ENCODE measurements at regions not wholly inside any gene's neighbourhood (a gene's known extent, or its start where the extent isn't known, plus 50 kb on each side); places are given as distances from the start of the nearest gene placed in this dataset.

DNA sequence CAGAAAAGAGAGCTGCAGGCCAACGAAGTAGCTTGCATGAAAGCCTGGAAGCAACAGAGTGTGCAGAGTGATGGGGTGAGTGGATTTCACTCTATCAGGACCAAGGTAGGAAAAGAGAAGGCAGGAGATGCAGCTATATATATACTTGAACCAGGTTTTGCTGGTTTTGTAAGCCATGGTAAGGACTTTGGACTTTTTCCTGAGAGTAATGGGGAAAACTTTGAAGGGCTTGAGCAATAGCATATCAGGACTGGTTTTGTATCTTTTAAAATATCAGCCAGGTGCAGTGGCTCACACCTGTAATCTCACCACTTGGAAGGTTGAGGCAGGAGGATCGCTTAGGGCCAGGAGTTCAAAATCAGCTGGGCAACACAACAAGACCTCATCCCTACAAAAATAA, 120.6 kb upstream of the NRP1 start:
- Histone ChIP-seq H3K9me3 (replicated peaks in 1 of 3) (no peaks in the 10 kb centered on the region), H3K27me3 (no peaks in the 10 kb centered on the region), H3K36me3 (replicated peaks in 1 of 2) (no peaks in the 10 kb centered on the region), H3K4me3 (no peak overlapping the region), H3K27ac (no peak overlapping the region), H3K4me1 (replicated peaks in 1 of 2) (no peaks in the 10 kb centered on the region)
- intact Hi-C loops (cut with DNase I) = no loop called here
- 76 to 90% (median 87%) methylated on average over 2 of the region's 2 CpGs for WGBS, 4 donors
- no peak for DNase-seq
- TF ChIP-seq, protein P1, sequence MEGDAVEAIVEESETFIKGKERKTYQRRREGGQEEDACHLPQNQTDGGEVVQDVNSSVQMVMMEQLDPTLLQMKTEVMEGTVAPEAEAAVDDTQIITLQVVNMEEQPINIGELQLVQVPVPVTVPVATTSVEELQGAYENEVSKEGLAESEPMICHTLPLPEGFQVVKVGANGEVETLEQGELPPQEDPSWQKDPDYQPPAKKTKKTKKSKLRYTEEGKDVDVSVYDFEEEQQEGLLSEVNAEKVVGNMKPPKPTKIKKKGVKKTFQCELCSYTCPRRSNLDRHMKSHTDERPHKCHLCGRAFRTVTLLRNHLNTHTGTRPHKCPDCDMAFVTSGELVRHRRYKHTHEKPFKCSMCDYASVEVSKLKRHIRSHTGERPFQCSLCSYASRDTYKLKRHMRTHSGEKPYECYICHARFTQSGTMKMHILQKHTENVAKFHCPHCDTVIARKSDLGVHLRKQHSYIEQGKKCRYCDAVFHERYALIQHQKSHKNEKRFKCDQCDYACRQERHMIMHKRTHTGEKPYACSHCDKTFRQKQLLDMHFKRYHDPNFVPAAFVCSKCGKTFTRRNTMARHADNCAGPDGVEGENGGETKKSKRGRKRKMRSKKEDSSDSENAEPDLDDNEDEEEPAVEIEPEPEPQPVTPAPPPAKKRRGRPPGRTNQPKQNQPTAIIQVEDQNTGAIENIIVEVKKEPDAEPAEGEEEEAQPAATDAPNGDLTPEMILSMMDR (IDR thresholded peaks at IDR 0.05) = no peak
- no peak for TF ChIP-seq POLR2A (IDR thresholded peaks at IDR 0.05)

DNA sequence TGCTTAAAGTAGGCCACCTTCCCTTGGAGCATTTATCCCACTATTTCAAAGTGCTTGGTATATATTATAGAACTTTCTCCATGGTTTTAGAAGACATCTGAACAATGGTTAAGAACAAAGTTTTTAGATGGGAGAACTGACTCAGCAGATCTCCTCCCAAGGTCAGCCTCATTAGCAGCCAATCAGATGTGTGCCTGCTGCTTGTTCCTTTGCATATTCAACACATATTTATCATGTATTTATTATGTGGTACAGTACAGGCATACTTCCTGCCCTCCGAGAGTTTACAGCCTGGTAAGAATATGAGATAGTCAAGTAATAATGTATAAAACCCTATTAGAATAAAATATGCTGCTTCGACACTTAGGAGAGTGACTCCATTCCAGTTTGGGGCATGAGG, 120.1 kb upstream of the NRP1 start:
- H3K27ac ChIP-seq = no peak overlapping the region
- H3K27me3 ChIP-seq = no peaks in the 10 kb centered on the region
- no peaks in the 10 kb centered on the region for H3K4me1 ChIP-seq (replicated peaks in 1 of 2)
- H3K4me3 ChIP-seq = no peak overlapping the region
- WGBS, 4 donors = 94 to 98% (median 95%) methylated on average over 2 of the region's 2 CpGs
- no peak for DNase-seq
- TF ChIP-seq, protein P1 (IDR thresholded peaks at IDR 0.05) = no peak
- no peak for TF ChIP-seq POLR2A (IDR thresholded peaks at IDR 0.05)
- H3K9me3 ChIP-seq (replicated peaks in 1 of 3) = no peaks in the 10 kb centered on the region
- intact Hi-C loops (cut with DNase I) = no loop called here
- H3K36me3 ChIP-seq (replicated peaks in 1 of 2) = no peaks in the 10 kb centered on the region

DNA sequence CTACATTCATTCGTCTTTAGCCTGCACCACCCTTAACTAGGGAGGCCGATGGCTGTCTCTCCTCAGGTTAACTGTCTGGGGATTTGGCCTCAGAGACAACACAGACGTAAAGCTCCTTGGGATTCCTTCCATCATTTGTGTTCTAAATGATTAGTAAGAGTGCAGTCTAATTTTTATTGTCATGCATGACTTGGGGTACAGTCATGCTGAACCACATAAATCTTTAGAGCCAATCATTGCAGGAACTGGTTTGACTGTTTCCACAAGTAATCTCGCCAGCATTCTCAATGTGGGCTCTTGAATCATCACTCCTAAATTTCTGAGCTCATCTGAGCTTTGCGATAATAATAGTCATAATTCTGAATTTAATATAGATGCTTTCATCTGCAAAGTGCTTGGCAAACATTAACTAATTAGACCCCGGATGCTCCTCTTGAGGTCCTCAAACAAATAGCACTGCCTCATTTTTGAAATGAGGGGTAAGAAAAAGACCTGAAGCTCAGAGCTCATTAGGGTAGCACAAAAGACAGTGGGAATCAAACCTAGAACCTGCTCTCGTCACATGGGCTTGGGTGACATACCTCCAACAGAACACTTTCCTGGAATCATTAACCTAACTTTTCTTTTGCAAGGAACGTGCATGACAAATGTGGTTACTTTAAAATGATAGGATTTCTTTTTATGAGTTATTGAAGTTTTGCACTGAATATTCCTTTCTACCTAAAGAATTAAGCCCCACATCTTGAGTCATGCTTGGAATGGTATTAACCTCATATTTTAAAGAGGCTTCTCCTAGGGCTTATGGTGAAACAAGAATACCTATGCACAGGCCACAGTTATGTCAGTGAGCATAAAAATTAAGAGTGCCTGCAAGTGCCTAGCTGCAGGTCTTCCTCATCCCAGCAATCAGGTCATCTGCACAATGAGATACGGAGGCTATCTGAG, 118.9 kb upstream of the NRP1 start:
- intact Hi-C loops (cut with DNase I) = no loop called here
- no peaks in the 10 kb centered on the region for H3K4me1 ChIP-seq (replicated peaks in 1 of 2)
- TF ChIP-seq, protein P1 (IDR thresholded peaks at IDR 0.05) = no peak
- DNase-seq = no peak
- H3K27ac ChIP-seq = no peak overlapping the region
- H3K4me3 ChIP-seq = no peak overlapping the region
- H3K27me3 ChIP-seq = no peaks in the 10 kb centered on the region
- H3K9me3 ChIP-seq (replicated peaks in 1 of 3) = no peaks in the 10 kb centered on the region
- H3K36me3 ChIP-seq (replicated peaks in 1 of 2) = no peaks in the 10 kb centered on the region
- 85 to 91% (median 88%) methylated on average over 9 of the region's 9 CpGs for WGBS, 4 donors

DNA sequence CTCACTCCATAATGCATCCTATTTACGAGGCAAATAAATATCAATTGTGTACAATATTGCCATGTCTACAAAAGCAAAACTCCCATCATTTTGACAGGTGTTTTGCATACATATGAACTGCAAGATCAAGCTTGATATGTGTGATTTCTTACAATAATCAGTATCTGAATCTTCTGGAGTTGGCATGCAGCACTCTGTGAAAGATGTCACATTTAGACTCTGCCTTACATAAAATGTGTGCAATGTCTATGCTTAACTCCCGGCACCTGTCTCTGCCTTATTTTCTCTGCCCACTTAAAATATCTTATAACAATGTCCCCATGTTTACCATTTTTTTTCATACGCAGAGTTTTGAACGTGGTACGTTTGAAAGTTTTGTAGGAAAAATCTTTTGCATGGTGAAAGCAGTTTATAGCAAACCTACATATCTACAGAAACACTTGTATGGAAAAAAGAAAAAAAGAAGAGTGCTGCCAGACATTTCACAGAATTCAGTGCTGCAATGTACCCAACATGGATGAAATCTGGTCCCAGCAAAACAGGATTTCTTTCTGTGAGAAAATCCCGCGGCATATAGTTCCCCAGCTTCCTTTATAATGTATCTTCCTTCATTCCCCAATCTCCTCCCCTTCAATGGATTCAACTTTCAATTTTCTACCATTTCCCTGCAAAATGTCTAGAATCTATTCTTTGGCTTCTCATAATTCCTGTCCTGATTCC, 114.1 kb upstream of the NRP1 start:
- Histone ChIP-seq H3K27ac (no peak overlapping the region), H3K4me1 (replicated peaks in 1 of 2) (no peaks in the 10 kb centered on the region), H3K36me3 (replicated peaks in 1 of 2) (no peaks in the 10 kb centered on the region), H3K9me3 (replicated peaks in 1 of 3) (no peaks in the 10 kb centered on the region), H3K27me3 (no peaks in the 10 kb centered on the region), H3K4me3 (no peak overlapping the region)
- no peak for DNase-seq
- TF ChIP-seq, protein P1 (IDR thresholded peaks at IDR 0.05) = no peak
- no peak for TF ChIP-seq POLR2A (IDR thresholded peaks at IDR 0.05)
- intact Hi-C loops (cut with DNase I) = no loop called here
- 89 to 94% (median 92%) methylated on average over 7 of the region's 7 CpGs for WGBS, 4 donors

All from adrenal gland (tissue), 9 donors.